OCI-LY3 (cell line): ENCODE measurements at regions not wholly inside any gene's neighbourhood (a gene's known extent, or its start where the extent isn't known, plus 50 kb on each side); places are given as distances from the start of the nearest gene placed in this dataset.

Experiments used
- H2AFZ ChIP-seq: fragments of 200-600, 300-600 bp; shearing (Covaris generic); 2 replicates; pipeline ENCODE4 v1.6.0; 2014; ENCODE audit warnings: antibody characterized with exemption, low read depth, low read length
- H3K27ac ChIP-seq: fragments of 200-600, 300-600 bp; sonication (generic); 2 replicates; pipeline ENCODE4 v1.5.1; 2014; ENCODE audit warnings: mild to moderate bottlenecking, low read length, moderate library complexity, mixed read lengths
- H3K27me3 ChIP-seq: fragments of 200-600, 300-600 bp; sonication (generic); 2 replicates; pipeline ENCODE4 v1.6.1; 2014; ENCODE audit warnings: low read depth, low read length, mixed read lengths
- H3K36me3 ChIP-seq: fragments of 200-600, 300-600 bp; sonication (generic); replicated peaks from 2 replicates; pipeline ENCODE3; 2014; ENCODE audit warnings: low read depth, low read length, mixed read lengths
- H3K4me1 ChIP-seq: fragments of 300-600, 200-600 bp; sonication (generic); 2 replicates; pipeline ENCODE4 v1.6.1; 2014; ENCODE audit warnings: low read length, mixed read lengths
- H3K4me2 ChIP-seq: fragments of 200-600, 300-600 bp; sonication (generic); 2 replicates; pipeline ENCODE4 v1.6.1; 2014; ENCODE audit warnings: low read length, mixed read lengths
- H3K4me3 ChIP-seq: fragments of 300-600, 200-600 bp; sonication (generic); 2 replicates; pipeline ENCODE4 v1.5.1; 2014; ENCODE audit warnings: antibody characterized with exemption, mild to moderate bottlenecking, low read length, moderate library complexity
- H3K79me2 ChIP-seq: fragments of 300-600, 200-600 bp; shearing (Covaris generic); 2 replicates; pipeline ENCODE4 v1.6.1; 2014; ENCODE audit warnings: mild to moderate bottlenecking, low read length, mixed read lengths
- H3K9ac ChIP-seq: fragments of 300-600, 200-600 bp; shearing (Covaris generic); 2 replicates; pipeline ENCODE4 v1.6.0; 2014; ENCODE audit warnings: mild to moderate bottlenecking, low read length, moderate library complexity
- H3K9me3 ChIP-seq: fragments of 200-600, 300-600 bp; shearing (Covaris generic); 2 replicates; pipeline ENCODE4 v1.6.1; 2014; ENCODE audit warnings: low read length, mixed read lengths; ENCODE audit not compliant: insufficient read depth
- H4K20me1 ChIP-seq: fragments of 200-600, 300-600 bp; sonication (generic); 2 replicates; pipeline ENCODE4 v1.6.1; 2016; ENCODE audit warnings: low read length, mixed read lengths; ENCODE audit not compliant: insufficient read depth
- CTCF ChIP-seq: fragments of 200-600, 300-600 bp; sonication (generic); IDR thresholded peaks from 2 replicates; pipeline ENCODE4 v1.5.1; 2014; ENCODE audit warnings: antibody characterized with exemption, low read length, low read depth
- EZH2phosphoT487 ChIP-seq: fragments of 200-600 bp; shearing (Covaris generic); IDR thresholded peaks from 2 replicates; pipeline ENCODE4 v1.6.1; 2018; ENCODE audit warnings: antibody characterized with exemption, mixed run types, low read depth

GRCh38 chr6:45808042-45808645, 207.5 kb downstream of the CLIC5 start:
- H3K4me3 ChIP-seq = no peak overlapping the region
- no peak overlapping the region for H2AFZ ChIP-seq
- H3K27ac ChIP-seq = no peak overlapping the region
- H3K4me1 ChIP-seq = no peaks in the 10 kb centered on the region
- TF ChIP-seq CTCF (no peak), EZH2phosphoT487 (no peak)
- peaks cover 93% of the 10 kb centered on the region for H3K27me3 ChIP-seq
- H3K9ac ChIP-seq = no peak overlapping the region
- H4K20me1 ChIP-seq = no peaks in the 10 kb centered on the region
- no peaks in the 10 kb centered on the region for H3K36me3 ChIP-seq
- no peaks in the 10 kb centered on the region for H3K79me2 ChIP-seq
- H3K4me2 ChIP-seq = no peak overlapping the region
- H3K9me3 ChIP-seq = no peaks in the 10 kb centered on the region; the same call in 1 of the 2 replicates

- TF ChIP-seq EZH2phosphoT487 = no peak
- TF ChIP-seq CTCF = no peak
- H3K9ac ChIP-seq = no peak overlapping the region
- no peaks in the 10 kb centered on the region for H3K36me3 ChIP-seq
- peaks cover 87% of the 10 kb centered on the region for H3K27me3 ChIP-seq
- H2AFZ ChIP-seq = no peak overlapping the region
- no peaks in the 10 kb centered on the region for H4K20me1 ChIP-seq
- no peaks in the 10 kb centered on the region for H3K4me1 ChIP-seq
- H3K79me2 ChIP-seq = no peaks in the 10 kb centered on the region
- no peaks in the 10 kb centered on the region; the same call in 1 of the 2 replicates for H3K9me3 ChIP-seq
- H3K4me3 ChIP-seq = no peak overlapping the region
- no peak overlapping the region for H3K4me2 ChIP-seq
- no peak overlapping the region for H3K27ac ChIP-seq
Observed at GRCh38 chr6:45807311-45808041, 208.2 kb downstream of the CLIC5 start.

- Histone ChIP-seq H3K4me1 (peaks cover 4% of the 10 kb centered on the region; the same call in 1 of the 2 replicates), H3K9me3 (no peaks in the 10 kb centered on the region; the same call in 1 of the 2 replicates), H3K79me2 (no peaks in the 10 kb centered on the region), H3K27ac (no peak overlapping the region), H3K4me2 (no peak overlapping the region), H3K9ac (no peak overlapping the region), H3K27me3 (peaks cover 74% of the 10 kb centered on the region), H2AFZ (no peak overlapping the region), H3K36me3 (no peaks in the 10 kb centered on the region), H4K20me1 (no peaks in the 10 kb centered on the region), H3K4me3 (no peak overlapping the region)
- no peak for TF ChIP-seq EZH2phosphoT487
Observed at GRCh38 chr6:45806172-45806571, 209.5 kb downstream of the CLIC5 start.

- H3K27ac ChIP-seq = no peak overlapping the region
- no peak overlapping the region for H3K4me2 ChIP-seq
- H3K4me3 ChIP-seq = no peak overlapping the region
- no peaks in the 10 kb centered on the region for H3K36me3 ChIP-seq
- no peaks in the 10 kb centered on the region; the same call in 1 of the 2 replicates for H3K9me3 ChIP-seq
- H3K9ac ChIP-seq = no peak overlapping the region
- H4K20me1 ChIP-seq = no peaks in the 10 kb centered on the region
- no peak overlapping the region for H2AFZ ChIP-seq
- TF ChIP-seq CTCF (no peak), EZH2phosphoT487 (no peak)
- peaks cover 4% of the 10 kb centered on the region; the same call in 1 of the 2 replicates for H3K4me1 ChIP-seq
- peaks cover 44% of the 10 kb centered on the region for H3K27me3 ChIP-seq
- H3K79me2 ChIP-seq = no peaks in the 10 kb centered on the region
Observed at GRCh38 chr6:45803071-45803470, 212.6 kb downstream of the CLIC5 start.
